H1 (cell line): ENCODE measurements at regions not wholly inside any gene's neighbourhood (a gene's known extent, or its start where the extent isn't known, plus 50 kb on each side); places are given as distances from the start of the nearest gene placed in this dataset.

Experiments used
- CBX8 ChIP-seq: fragments of 300-800, 300-1000 bp; sonication (generic); IDR thresholded peaks from 2 replicates; pipeline ENCODE4 v1.7.1; 2016; ENCODE audit warnings: low read depth, low read length, borderline replicate concordance
- CHD7 ChIP-seq: fragments of 300-600 bp; sonication (generic); IDR thresholded peaks from 2 replicates; pipeline ENCODE4 v1.7.1; 2012; ENCODE audit warnings: low read length, moderate library complexity, mild to moderate bottlenecking, inconsistent platforms; ENCODE audit not compliant: insufficient replicate concordance
- GABPA ChIP-seq: IDR thresholded peaks from 2 replicates; pipeline ENCODE4 v1.6.1; 2011; ENCODE audit warnings: mild to moderate bottlenecking, low read length, moderate library complexity, borderline replicate concordance; ENCODE audit not compliant: insufficient read depth
- TAF1 ChIP-seq: IDR thresholded peaks from 2 replicates; pipeline ENCODE4 v1.6.1; 2011; ENCODE audit warnings: mild to moderate bottlenecking, low read depth, low read length
- TCF12 ChIP-seq: IDR thresholded peaks from 2 replicates; pipeline ENCODE4 v1.6.1; 2011; ENCODE audit warnings: low read depth, mild to moderate bottlenecking, low read length

DNA sequence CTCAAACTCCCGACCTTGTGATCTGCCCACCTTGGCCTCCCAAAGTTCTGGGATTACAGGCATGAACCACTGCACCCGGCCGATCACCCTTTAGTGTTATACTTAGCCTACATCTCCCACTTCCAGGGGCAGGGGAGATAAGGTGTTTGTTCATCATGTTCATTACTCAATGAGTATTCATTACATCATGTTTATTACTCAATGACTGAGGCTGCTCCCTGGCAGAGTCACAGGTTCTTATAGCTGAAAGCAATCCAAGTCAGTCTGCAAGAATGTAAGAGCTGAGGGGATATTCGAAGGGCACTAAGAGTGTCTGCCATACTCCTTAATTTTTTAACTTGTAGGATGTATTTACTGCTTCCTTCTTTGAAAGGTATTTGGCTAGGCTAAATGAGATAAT is 214.2 kb downstream of the SPATA31D1 start (continued):
- no peak for TF ChIP-seq CHD7
- no peak for TF ChIP-seq TAF1
- TF ChIP-seq GABPA, result no peak
- no peak for TF ChIP-seq CBX8
- no peak for TF ChIP-seq TCF12
